Panc1 (cell line): ENCODE measurements at regions not wholly inside any gene's neighbourhood (a gene's known extent, or its start where the extent isn't known, plus 50 kb on each side); places are given as distances from the start of the nearest gene placed in this dataset.
"Not testable (repeated sequence)": the region's sequence is repeated elsewhere in the genome, so short reads cannot be mapped to it uniquely, and the experiment has no call there.

Source experiments
- ATAC-seq: fragments of 200-7000 bp; cut with Tn5 transposase; 2 replicates; pipeline ENCODE4 v1.9.1; 2020; ENCODE audit warnings: mild to moderate bottlenecking, moderate library complexity
- BruUV-seq: library from RNA; stranded (reverse); fragments of 400-500 nt; replicated peaks from 2 replicates; lab custom pipeline; 2021; lab: Mats Ljungman, UMichigan
- CTCF ChIA-PET: fragments of 300-600 bp; sonication (Branson Sonifier 250); formaldehyde crosslinking; loops from one replicate; lab custom pipeline; 2022; ENCODE audit warnings: antibody characterized with exemption; lab: Charles Lee
- POLR2A ChIA-PET: fragments of 300-600 bp; sonication (Branson Sonifier 250); formaldehyde crosslinking; loops from one replicate; lab custom pipeline; 2022; ENCODE audit warnings: antibody characterized with exemption; lab: Charles Lee
- DNase-seq: peaks from one replicate; pipeline ENCODE4 v3.0.0-alpha.2; 2010; ENCODE audit warnings: low read depth, low spot score
- H3K27ac ChIP-seq: 2 replicates; pipeline ENCODE4 v1.5.1; 2011; ENCODE audit warnings: mild to moderate bottlenecking, low read length, inconsistent platforms
- H3K27me3 ChIP-seq: fragments of 200-500 bp; sonication (Bioruptor generic); 2 replicates; pipeline ENCODE4 v1.6.0; 2014; ENCODE audit warnings: low read length, inconsistent platforms; ENCODE audit not compliant: control insufficient read depth, insufficient read depth
- H3K36me3 ChIP-seq: fragments of 200-500 bp; sonication (Bioruptor generic); 2 replicates; pipeline ENCODE4 v1.5.1; 2014; ENCODE audit warnings: inconsistent platforms, mild to moderate bottlenecking, low read length, moderate library complexity; ENCODE audit not compliant: control insufficient read depth, insufficient read depth
- H3K4me1 ChIP-seq: 2 replicates; pipeline ENCODE4 v1.5.1; 2011; ENCODE audit warnings: inconsistent platforms, mild to moderate bottlenecking, low read length, moderate library complexity; ENCODE audit not compliant: control insufficient read depth, insufficient read depth
- H3K4me3 ChIP-seq, 2 experiments: 2 replicates each; pipeline ENCODE4 v1.5.1; 2011 to 2012; ENCODE audit warnings: low read depth in 2 of 2, low read length in 2 of 2, mild to moderate bottlenecking in 2 of 2, inconsistent platforms in 1 of 2, moderate library complexity in 1 of 2
- H3K9me3 ChIP-seq: fragments of 200-500 bp; sonication (Bioruptor generic); 2 replicates; pipeline ENCODE4 v1.5.1; 2014; ENCODE audit warnings: low read depth, mild to moderate bottlenecking, inconsistent platforms, low read length, moderate library complexity; ENCODE audit not compliant: control insufficient read depth, insufficient read depth
- in situ Hi-C: cut with HindIII; loops from 2 replicates; pipeline ENCODE4 v1.10.0; 2016; ENCODE audit warnings: low sequenced_read_pairs, low pct_unique_long_range_greater_than_20kb
- intact Hi-C: fragments of 100-400 bp; cut with micrococcal nuclease; formaldehyde crosslinking; loops from one replicate; pipeline ENCODE4 v1.10.0; 2022; ENCODE audit not compliant: unreplicated experiment

GRCh38 chr9:40097992-40098391 lies 742.5 kb downstream of the SPATA31A1 start:
- H3K4me1 ChIP-seq, H3K36me3 ChIP-seq, in situ Hi-C loops, DNase-seq, H3K9me3 ChIP-seq, BruUV-seq, POLR2A ChIA-PET, H3K27me3 ChIP-seq, CTCF ChIA-PET, H3K4me3 ChIP-seq, ATAC-seq, intact Hi-C loops, H3K27ac ChIP-seq: not testable (repeated sequence)

DNA sequence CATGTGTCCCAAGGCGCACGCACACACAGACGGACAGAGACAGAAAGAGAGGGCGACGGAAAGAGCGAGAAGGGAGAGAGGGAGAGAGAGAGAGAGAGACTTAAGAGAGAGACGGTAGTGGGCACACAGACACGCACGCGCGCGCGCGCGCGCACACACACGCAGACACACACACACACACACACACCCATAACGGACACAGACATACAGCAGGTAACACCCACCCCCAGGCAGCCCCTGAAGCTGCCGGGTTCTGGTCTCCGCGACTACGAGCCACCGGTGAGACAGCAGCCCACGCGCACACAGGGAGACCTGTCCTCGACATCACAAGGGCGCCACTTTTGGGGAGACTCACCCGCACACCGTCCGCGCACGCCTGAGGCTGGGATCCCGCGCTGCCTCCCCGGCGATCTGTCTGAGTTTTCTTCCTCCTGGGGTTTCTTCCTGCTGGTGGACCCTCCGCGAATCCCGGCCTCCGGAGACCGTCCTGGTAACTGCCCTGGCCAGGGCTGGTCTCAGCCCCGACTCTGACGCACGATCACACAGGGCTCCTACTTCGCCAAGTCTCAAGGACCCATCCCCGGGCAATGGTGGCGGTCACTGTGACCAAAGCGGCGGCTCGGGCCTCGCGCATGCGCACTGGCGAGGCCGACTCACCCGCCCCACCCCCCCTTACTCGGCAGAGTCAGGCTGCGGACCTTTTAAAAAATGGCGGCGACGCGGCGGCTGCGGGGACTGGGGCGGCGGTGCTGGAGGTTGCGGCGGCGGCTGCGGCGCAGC lies 750.7 kb downstream of the SPATA31A1 start:
- BruUV-seq, H3K4me3 ChIP-seq: not testable (repeated sequence)

DNA sequence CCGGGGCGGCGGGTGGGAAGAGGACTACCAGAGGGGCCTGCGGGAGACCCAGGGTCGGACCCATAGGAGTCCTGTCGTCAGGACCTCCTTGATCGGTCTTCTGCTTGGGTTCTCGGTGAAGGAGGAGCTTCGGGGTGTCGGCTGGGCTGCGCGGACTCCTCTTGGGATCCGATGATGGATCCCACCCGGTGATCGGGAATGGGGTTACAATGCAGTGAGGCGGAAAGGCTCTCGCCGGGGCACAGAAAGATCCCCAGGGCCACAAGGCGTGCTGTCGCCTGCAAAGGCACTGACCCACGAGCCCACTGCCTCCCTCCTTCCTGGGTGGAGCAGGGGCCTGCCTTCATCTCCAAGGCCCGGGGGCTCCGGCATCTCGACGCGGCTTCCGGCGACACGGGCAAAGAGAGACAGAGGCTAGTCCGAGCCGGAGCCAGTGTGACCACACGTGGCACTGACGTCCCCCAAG lies 751.3 kb downstream of the SPATA31A1 start:
- in situ Hi-C loops, CTCF ChIA-PET, H3K27ac ChIP-seq, H3K27me3 ChIP-seq, H3K4me3 ChIP-seq, H3K4me1 ChIP-seq, POLR2A ChIA-PET, H3K9me3 ChIP-seq, BruUV-seq, DNase-seq, intact Hi-C loops, ATAC-seq, H3K36me3 ChIP-seq: not testable (repeated sequence)

More for the DNA sequence above, 750.7 kb downstream of the SPATA31A1 start:
- H3K27me3 ChIP-seq, intact Hi-C loops, POLR2A ChIA-PET, in situ Hi-C loops, H3K36me3 ChIP-seq, H3K9me3 ChIP-seq, CTCF ChIA-PET, H3K4me1 ChIP-seq, H3K27ac ChIP-seq, DNase-seq: not testable (repeated sequence)
- ATAC-seq: peak; percentile 80

DNA sequence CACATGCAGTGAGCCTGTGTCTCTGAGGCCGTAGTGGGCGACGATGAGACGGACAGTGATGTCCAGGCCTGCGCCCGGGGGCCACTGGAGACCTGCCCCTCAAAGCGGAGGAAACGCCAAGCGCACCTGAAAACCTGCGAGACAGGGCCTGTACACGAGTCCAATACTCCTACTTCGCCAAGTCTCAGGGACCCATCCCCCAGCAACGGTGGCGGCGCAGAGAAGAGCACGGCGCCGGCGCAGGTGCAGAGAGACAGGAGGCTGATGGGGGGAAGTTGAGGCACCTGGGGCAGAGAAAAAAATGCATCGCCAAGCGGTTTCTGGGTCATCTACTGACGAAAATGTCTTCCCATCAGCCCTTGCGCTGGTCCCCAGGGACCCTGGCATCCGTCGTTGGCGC lies 751.8 kb downstream of the SPATA31A1 start:
- H3K27ac ChIP-seq, ATAC-seq, BruUV-seq, in situ Hi-C loops, POLR2A ChIA-PET, H3K36me3 ChIP-seq, DNase-seq, H3K4me1 ChIP-seq, H3K27me3 ChIP-seq, H3K9me3 ChIP-seq, H3K4me3 ChIP-seq, CTCF ChIA-PET, intact Hi-C loops: not testable (repeated sequence)

- POLR2A ChIA-PET, CTCF ChIA-PET, H3K4me1 ChIP-seq, H3K27me3 ChIP-seq, H3K27ac ChIP-seq, BruUV-seq, H3K36me3 ChIP-seq, H3K9me3 ChIP-seq, DNase-seq, intact Hi-C loops, H3K4me3 ChIP-seq, ATAC-seq, in situ Hi-C loops: not testable (repeated sequence)
Observed at GRCh38 chr9:40108465-40108864, 753.0 kb downstream of the SPATA31A1 start.

- DNase-seq, H3K36me3 ChIP-seq, H3K27ac ChIP-seq, intact Hi-C loops, H3K4me3 ChIP-seq, H3K9me3 ChIP-seq, CTCF ChIA-PET, ATAC-seq, in situ Hi-C loops, H3K4me1 ChIP-seq, BruUV-seq, POLR2A ChIA-PET, H3K27me3 ChIP-seq: not testable (repeated sequence)
Observed at GRCh38 chr9:40110751-40111150, 755.3 kb downstream of the SPATA31A1 start.

DNA sequence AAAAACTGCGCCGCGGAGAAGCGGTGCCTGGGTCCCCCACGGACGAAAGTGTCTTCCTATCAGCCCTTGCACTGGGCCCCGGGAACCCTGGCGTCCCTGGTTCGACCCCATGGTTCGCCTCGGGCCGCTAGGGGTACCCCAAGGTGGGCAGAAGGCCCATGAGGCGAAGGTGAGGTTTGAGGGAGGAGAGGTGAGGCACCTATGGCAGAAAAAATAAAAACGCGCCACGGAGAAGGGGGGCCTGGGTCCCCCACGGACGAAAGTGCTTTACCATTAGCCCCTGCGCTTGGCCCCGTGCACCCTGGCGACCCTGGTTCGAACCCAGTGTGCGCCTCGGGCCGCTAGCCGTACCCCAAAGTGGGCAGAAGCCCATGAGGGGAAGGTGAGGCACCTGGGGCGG lies 756.1 kb downstream of the SPATA31A1 start:
- H3K4me1 ChIP-seq, in situ Hi-C loops, POLR2A ChIA-PET, intact Hi-C loops, H3K27me3 ChIP-seq, H3K36me3 ChIP-seq, CTCF ChIA-PET, H3K9me3 ChIP-seq, H3K27ac ChIP-seq, ATAC-seq, H3K4me3 ChIP-seq, DNase-seq, BruUV-seq: not testable (repeated sequence)
